H1 (cell line): ENCODE measurements at regions not wholly inside any gene's neighbourhood (a gene's known extent, or its start where the extent isn't known, plus 50 kb on each side); places are given as distances from the start of the nearest gene placed in this dataset.

ENCODE experiments used
- CTCF ChIA-PET: fragments of 300-600 bp; sonication (Branson Sonifier 250); formaldehyde crosslinking; loops from one replicate; lab custom pipeline; 2021; ENCODE audit not compliant: partially characterized antibody; lab: Charles Lee
- POLR2A ChIA-PET: fragments of 300-600 bp; sonication (Branson Sonifier 250); formaldehyde crosslinking; loops from one replicate; lab custom pipeline; 2021; ENCODE audit warnings: inconsistent platforms; ENCODE audit not compliant: partially characterized antibody; lab: Charles Lee
- DNase-seq, 2 experiments: peaks; one replicate each; pipeline versions ENCODE4 v3.0.0 to v3.0.0-alpha.2; 2010 to 2022; ENCODE audit warnings: low spot score in 2 of 2, low read depth in 1 of 2, mixed read lengths in 1 of 2
- FAIRE-seq: peaks from 2 replicates; lab custom pipeline; 2011; peaks lifted over from hg19 to GRCh38; lab: Jason Lieb, UNC
- H2AFZ ChIP-seq: 2 replicates; pipeline ENCODE4 v1.8.1; 2012; ENCODE audit warnings: low read length, inconsistent platforms
- H2AK5ac ChIP-seq: 2 replicates; pipeline ENCODE4 v1.6.1; 2013; ENCODE audit warnings: low read depth, low read length
- H2BK120ac ChIP-seq: replicated peaks from 2 replicates; pipeline ENCODE3; 2013; ENCODE audit warnings: low read depth, low read length, inconsistent platforms
- H2BK12ac ChIP-seq: 2 replicates; pipeline ENCODE4 v1.6.1; 2013; ENCODE audit warnings: low read depth, low read length
- H2BK15ac ChIP-seq: 2 replicates; pipeline ENCODE4 v1.6.1; 2013; ENCODE audit warnings: low read length
- H2BK20ac ChIP-seq: 2 replicates; pipeline ENCODE4 v1.6.1; 2013; ENCODE audit warnings: low read length
- H2BK5ac ChIP-seq: 2 replicates; pipeline ENCODE4 v1.6.1; 2013; ENCODE audit warnings: low read depth, low read length
- H3K14ac ChIP-seq: 2 replicates; pipeline ENCODE4 v1.6.1; 2013; ENCODE audit warnings: inconsistent platforms; ENCODE audit not compliant: insufficient read length
- H3K18ac ChIP-seq: 2 replicates; pipeline ENCODE4 v1.6.1; 2013; ENCODE audit warnings: low read length; ENCODE audit errors: extremely low read depth
- H3K23ac ChIP-seq: 2 replicates; pipeline ENCODE4 v1.6.1; 2013; ENCODE audit warnings: inconsistent platforms; ENCODE audit not compliant: insufficient read length
- H3K23me2 ChIP-seq: 2 replicates; pipeline ENCODE4 v1.6.1; 2013; ENCODE audit warnings: low read depth, low read length
- H3K27ac ChIP-seq: 2 replicates; pipeline ENCODE4 v1.6.1; 2011; ENCODE audit warnings: low read depth, low read length, inconsistent platforms
- H3K27me3 ChIP-seq, 4 experiments: replicated peaks in 1 of 4; 1 replicate in 1 of 4; 2 replicates in 3 of 4; pipeline versions ENCODE4 v1.6.1 to v1.8.1; 2011 to 2013; ENCODE audit warnings: low read length in 3 of 4, mild to moderate bottlenecking in 3 of 4, inconsistent platforms in 2 of 4, mixed read lengths in 2 of 4, moderate library complexity in 1 of 4; ENCODE audit not compliant: control insufficient read depth in 3 of 4, insufficient read depth in 3 of 4; ENCODE audit errors: extremely low read depth in 1 of 4
- H3K36me3 ChIP-seq, 4 experiments: 2 replicates each; pipeline versions ENCODE4 v1.6.1 to v1.8.1; 2011 to 2013; ENCODE audit warnings: mild to moderate bottlenecking in 4 of 4, low read length in 3 of 4, moderate library complexity in 2 of 4, control low read depth in 1 of 4, inconsistent platforms in 1 of 4; ENCODE audit not compliant: insufficient read depth in 4 of 4, control insufficient read depth in 2 of 4
- H3K4ac ChIP-seq: replicated peaks from 2 replicates; pipeline ENCODE3; 2013; ENCODE audit warnings: low read length, low read depth, mixed read lengths, inconsistent platforms; ENCODE audit not compliant: insufficient read length
- H3K4me1 ChIP-seq, 4 experiments: replicated peaks in 1 of 4; 1 replicate in 1 of 4; 2 replicates in 3 of 4; pipeline versions ENCODE4 v1.6.1 to v1.8.1; 2011 to 2013; ENCODE audit warnings: low read length in 3 of 4, inconsistent platforms in 2 of 4, mixed read lengths in 1 of 4; ENCODE audit not compliant: insufficient read depth in 4 of 4, control insufficient read depth in 3 of 4
- H3K4me2 ChIP-seq, 2 experiments: 2 replicates each; pipeline versions ENCODE4 v1.6.1 to v1.8.1; 2011 to 2013; ENCODE audit warnings: low read depth in 2 of 2, low read length in 2 of 2, control low read depth in 1 of 2, inconsistent platforms in 1 of 2, mild to moderate bottlenecking in 1 of 2; ENCODE audit not compliant: insufficient read depth in 1 of 2
- H3K4me3 ChIP-seq, 4 experiments: fragments of 200-600, 300-600 bp in 1 of 4; sonication (generic), shearing (Covaris generic), sonication (Bioruptor Twin) in 1 of 4; 2 replicates each; pipeline versions ENCODE4 v1.5.1 to v1.8.1; 2011 to 2016; ENCODE audit warnings: low read length in 4 of 4, low read depth in 3 of 4, control low read depth in 2 of 4, inconsistent platforms in 2 of 4, mild to moderate bottlenecking in 2 of 4, mixed read lengths in 1 of 4, moderate library complexity in 1 of 4; ENCODE audit not compliant: insufficient read depth in 2 of 4; ENCODE audit errors: extremely low read depth in 1 of 4
- H3K56ac ChIP-seq: replicated peaks from 2 replicates; pipeline ENCODE3; 2013; ENCODE audit warnings: low read depth, mild to moderate bottlenecking, mixed read lengths, low read length, inconsistent platforms; ENCODE audit not compliant: insufficient read length
- H3K79me1 ChIP-seq: 2 replicates; pipeline ENCODE4 v1.6.1; 2013; ENCODE audit warnings: low read depth, low read length, control low read depth
- H3K79me2 ChIP-seq, 2 experiments: 2 replicates each; pipeline versions ENCODE4 v1.6.1 to v1.8.1; 2012 to 2013; ENCODE audit warnings: low read length in 2 of 2, mild to moderate bottlenecking in 2 of 2, inconsistent platforms in 1 of 2; ENCODE audit not compliant: insufficient read depth in 2 of 2, control insufficient read depth in 1 of 2
- H3K9ac ChIP-seq, 4 experiments: replicated peaks in 1 of 4; 1 replicate in 1 of 4; 2 replicates in 3 of 4; pipeline versions ENCODE4 v1.6.1 to v1.8.1; 2011 to 2013; ENCODE audit warnings: low read depth in 3 of 4, low read length in 3 of 4, control low read depth in 2 of 4, mild to moderate bottlenecking in 2 of 4, moderate library complexity in 2 of 4, inconsistent platforms in 1 of 4; ENCODE audit errors: extremely low read depth in 1 of 4
- H3K9me3 ChIP-seq, 2 experiments: 2 replicates each; pipeline versions ENCODE4 v1.6.1 to v1.8.1; 2012 to 2013; ENCODE audit warnings: mild to moderate bottlenecking in 2 of 2, moderate library complexity in 2 of 2, control low read depth in 1 of 2, inconsistent platforms in 1 of 2, low read depth in 1 of 2, low read length in 1 of 2, mixed read lengths in 1 of 2; ENCODE audit not compliant: insufficient read depth in 2 of 2
- H4K20me1 ChIP-seq, 2 experiments: replicated peaks in 1 of 2; 2 replicates each; pipeline versions ENCODE3 to v1.8.1; 2011 to 2013; ENCODE audit warnings: inconsistent platforms in 2 of 2, low read length in 2 of 2, mild to moderate bottlenecking in 1 of 2; ENCODE audit not compliant: insufficient read depth in 2 of 2, control insufficient read depth in 1 of 2
- H4K5ac ChIP-seq: 2 replicates; pipeline ENCODE4 v1.6.1; 2013; ENCODE audit warnings: low read length, low read depth, mixed read lengths, inconsistent platforms; ENCODE audit not compliant: insufficient read length
- H4K8ac ChIP-seq: 2 replicates; pipeline ENCODE4 v1.8.0; 2013; ENCODE audit warnings: mild to moderate bottlenecking, moderate library complexity, low read length, inconsistent platforms; ENCODE audit not compliant: insufficient read depth; ENCODE audit errors: extremely low read depth
- H4K91ac ChIP-seq: replicated peaks from 2 replicates; pipeline ENCODE3; 2013; ENCODE audit warnings: low read length, mixed read lengths, inconsistent platforms; ENCODE audit not compliant: insufficient read length
- EZH2 ChIP-seq: fragments of 200-600 bp; sonication (generic); IDR thresholded peaks from 2 replicates; pipeline ENCODE4 v1.7.1; 2012; ENCODE audit warnings: low read depth, mild to moderate bottlenecking, moderate library complexity, low read length, inconsistent platforms; ENCODE audit not compliant: severe bottlenecking
- HDAC2 ChIP-seq, 2 experiments: fragments of 300-600 bp in 1 of 2; sonication (generic) in 1 of 2; IDR thresholded peaks; 2 replicates each; pipeline ENCODE4 v1.6.1; 2011 to 2012; ENCODE audit warnings: low read depth in 2 of 2, low read length in 2 of 2, mild to moderate bottlenecking in 2 of 2, moderate library complexity in 2 of 2, borderline replicate concordance in 1 of 2, inconsistent platforms in 1 of 2
- RAD21 ChIP-seq, 2 experiments: IDR thresholded peaks in 1 of 2; conservative IDR thresholded peaks in 1 of 2; 2 replicates each; pipeline ENCODE4 v1.6.1; 2011; ENCODE audit warnings: low read depth in 2 of 2, low read length in 2 of 2, improper control_type of control experiment in 1 of 2, inconsistent platforms in 1 of 2, mild to moderate bottlenecking in 1 of 2, moderate library complexity in 1 of 2
- SRF ChIP-seq: IDR thresholded peaks from 2 replicates; pipeline ENCODE4 v1.6.1; 2011; ENCODE audit warnings: mild to moderate bottlenecking, low read depth, low read length, moderate library complexity
- TAF7 ChIP-seq: optimal IDR thresholded peaks from 2 replicates; pipeline ENCODE3; 2011; ENCODE audit warnings: low read depth, mild to moderate bottlenecking, inconsistent platforms, low read length, moderate library complexity, borderline replicate concordance
- WGBS, 2 experiments: shearing (Covaris generic) in 1 of 2; methylation state at CpG; one replicate each; pipeline versions ENCODE4 v1.1.6 to v1.1.7; 2013 to 2015; ENCODE audit warnings: low lambda C conversion rate in 2 of 2, mixed read lengths in 2 of 2, inconsistent platforms in 1 of 2, low coverage in 1 of 2, missing lambda C conversion rate in 1 of 2; ENCODE audit not compliant: insufficient replicate concordance in 2 of 2, insufficient coverage in 1 of 2, insufficient read length in 1 of 2; ENCODE audit errors: extremely low coverage in 1 of 2, missing lambda C conversion rate in 1 of 2; 5-methylcytosine and 5-hydroxymethylcytosine counted together

DNA sequence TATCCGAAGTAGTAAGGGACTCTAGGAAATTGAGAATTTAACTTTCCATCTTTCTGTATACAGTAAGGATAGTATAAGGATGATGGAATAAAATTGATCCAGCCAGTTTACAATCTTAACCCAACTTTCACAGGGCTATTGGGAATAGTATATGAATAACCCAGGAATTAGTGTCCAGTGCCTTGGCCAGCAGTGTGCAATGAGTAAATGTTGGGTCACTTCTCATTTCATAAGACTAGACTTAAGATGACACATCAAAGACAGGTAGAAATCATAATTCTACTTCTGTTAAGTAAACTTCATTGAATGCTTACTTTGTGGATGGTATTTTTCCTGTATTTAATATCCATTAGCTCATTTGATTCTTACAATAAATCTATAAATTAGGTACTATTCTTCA, 949.6 kb upstream of the GOT2 start:
- Histone ChIP-seq H3K4me3 (no peak overlapping the region), H3K27me3 (no peaks in the 10 kb centered on the region), H2BK120ac (no peak overlapping the region), H2BK5ac (no peak overlapping the region), H2AK5ac (no peak overlapping the region), H3K56ac (no peak overlapping the region), H3K4ac (no peak overlapping the region), H4K91ac (no peak overlapping the region), H4K20me1 (no peaks in the 10 kb centered on the region), H4K5ac (no peak overlapping the region), H2BK12ac (no peak overlapping the region), H4K8ac (no peak overlapping the region), H3K79me1 (no peaks in the 10 kb centered on the region), H3K9me3 (peaks cover 14 to 23% of the 10 kb centered on the region in 2 experiments), H3K18ac (no peak overlapping the region), H3K14ac (no peak overlapping the region), H3K4me1 (peaks cover 3 to 7% (median 4%) of the 10 kb centered on the region in 4 experiments; a peak in 4 of 7 replicates), H3K23ac (no peak overlapping the region), H2BK15ac (no peak overlapping the region), H2AFZ (no peak overlapping the region), H3K9ac (no peak overlapping the region), H3K27ac (no peak overlapping the region), H3K36me3 (peaks cover 0 to 8% (median 1%) of the 10 kb centered on the region in 4 experiments; a peak in 2 of 8 replicates), H2BK20ac (no peak overlapping the region), H3K4me2 (no peak overlapping the region), H3K23me2 (no peaks in the 10 kb centered on the region), H3K79me2 (no peaks in the 10 kb centered on the region)
- CTCF ChIA-PET = no interaction called here
- no peak for FAIRE-seq
- no peak for DNase-seq
- POLR2A ChIA-PET = no interaction called here
- 100% methylated on average over 1 of the region's 1 CpG; no CpG with 5 or more reads in 1 of the 2 experiments for whole genome bisulfite sequencing, 2 experiments
- TF ChIP-seq SRF = no peak
- TF ChIP-seq RAD21 (IDR thresholded peaks at IDR 0.05 in 1 of 2, conservative IDR thresholded peaks at IDR 0.05 in 1 of 2; ENCODE audit: low read depth in 2 of 2, low read length in 2 of 2) = no peak
- TF ChIP-seq TAF7 = no peak
- TF ChIP-seq HDAC2 (IDR thresholded peaks at IDR 0.05; ENCODE audit: borderline replicate concordance in 1 of 2, low read depth in 2 of 2, low read length in 2 of 2) = no peak
- TF ChIP-seq EZH2 = no peak
